Activated T-cell treated with anti-CD3 and anti-CD28 coated beads for 48 hours (primary cell): ENCODE measurements at regions not wholly inside any gene's neighbourhood (a gene's known extent, or its start where the extent isn't known, plus 50 kb on each side); places are given as distances from the start of the nearest gene placed in this dataset.

Experiments
- DNase-seq: peaks from one replicate; pipeline ENCODE4 v3.0.0-alpha.2; 2020; ENCODE audit warnings: low read depth

- DNase-seq, result no peak
These were observed 426.8 kb downstream of the HNRNPD start for GRCh38 chr4:81946996-81947395.

GRCh38 chr4:81930506-81931238 lies 443.1 kb downstream of the HNRNPD start:
- DNase-seq, result no peak

- DNase-seq, result no peak
These were observed 450.7 kb downstream of the HNRNPD start for GRCh38 chr4:81923140-81923539.

GRCh38 chr4:81922313-81922712 lies 450.6 kb upstream of the RASGEF1B start:
- DNase-seq, result no peak

- DNase-seq, result no peak
These were observed 450.0 kb upstream of the RASGEF1B start for GRCh38 chr4:81921751-81922159.

- no peak for DNase-seq
These were observed 448.1 kb upstream of the RASGEF1B start for GRCh38 chr4:81919810-81920209.

GRCh38 chr4:81919223-81919622 lies 447.5 kb upstream of the RASGEF1B start:
- no peak for DNase-seq

- DNase-seq, result no peak
These were observed 443.7 kb upstream of the RASGEF1B start for GRCh38 chr4:81915430-81915829.

GRCh38 chr4:81914623-81915022 lies 442.9 kb upstream of the RASGEF1B start:
- DNase-seq, result no peak

GRCh38 chr4:81913427-81913879 lies 441.7 kb upstream of the RASGEF1B start:
- peak; percentile 42 for DNase-seq

GRCh38 chr4:81912376-81913030 lies 440.8 kb upstream of the RASGEF1B start:
- no peak for DNase-seq

- no peak for DNase-seq
These were observed 435.2 kb upstream of the RASGEF1B start for GRCh38 chr4:81906905-81907304.

GRCh38 chr4:81905971-81906370 lies 434.3 kb upstream of the RASGEF1B start:
- no peak for DNase-seq

GRCh38 chr4:81904121-81904520 lies 432.4 kb upstream of the RASGEF1B start:
- DNase-seq, result no peak

GRCh38 chr4:81903212-81903611 lies 431.5 kb upstream of the RASGEF1B start:
- DNase-seq, result no peak

- DNase-seq, result no peak
These were observed 427.3 kb upstream of the RASGEF1B start for GRCh38 chr4:81898862-81899504.

- DNase-seq, result no peak
These were observed 425.2 kb upstream of the RASGEF1B start for GRCh38 chr4:81896936-81897335.

- no peak for DNase-seq
These were observed 419.6 kb upstream of the RASGEF1B start for GRCh38 chr4:81891005-81891996.

- no peak for DNase-seq
These were observed 413.3 kb upstream of the RASGEF1B start for GRCh38 chr4:81884986-81885385.

- no peak for DNase-seq
These were observed 412.1 kb upstream of the RASGEF1B start for GRCh38 chr4:81883530-81884450.

- DNase-seq, result no peak
These were observed 411.3 kb upstream of the RASGEF1B start for GRCh38 chr4:81883004-81883403.
